ENCODE measurements at regions not wholly inside any gene's neighbourhood (a gene's known extent, or its start where the extent isn't known, plus 50 kb on each side); places are given as distances from the start of the nearest gene placed in this dataset.

GRCh38 chr12:83196694-83197350, 510.1 kb downstream of the TMTC2 start:
- Histone ChIP-seq H3K4me3 (no peak overlapping the region), H3K27ac (no peak overlapping the region)

- no peak overlapping the region for H3K4me3 ChIP-seq
- H3K27ac ChIP-seq: no peak overlapping the region
These were observed 504.1 kb downstream of the TMTC2 start for GRCh38 chr12:83190631-83191390.

- H3K27ac ChIP-seq: no peak overlapping the region
- H3K4me3 ChIP-seq: no peak overlapping the region
These were observed 499.7 kb downstream of the TMTC2 start for GRCh38 chr12:83186419-83186818.

GRCh38 chr12:83185241-83185640, 498.5 kb downstream of the TMTC2 start:
- no peak overlapping the region for H3K4me3 ChIP-seq
- H3K27ac ChIP-seq: no peak overlapping the region

Measured in skin epidermis (tissue), 12 donors.